Adrenal gland (tissue), 5 donors: ENCODE measurements at regions not wholly inside any gene's neighbourhood (a gene's known extent, or its start where the extent isn't known, plus 50 kb on each side); places are given as distances from the start of the nearest gene placed in this dataset.

Source experiments
- POLR2A ChIP-seq, 2 donors: fragments of 450-650 bp; IDR thresholded peaks; one replicate each; pipeline ENCODE4 v1.6.1; 2017; ENCODE audit warnings: antibody characterized with exemption in 2 of 2, mild to moderate bottlenecking in 2 of 2, moderate library complexity in 1 of 2
- TF ChIP-seq, protein P1 (sequence below), 6 experiments: fragments of 450-650 bp in 4 of 6; fragments of 200-600 bp in 2 of 6; sonication (generic) in 1 of 6; IDR thresholded peaks; 1 replicate in 5 of 6; 2 replicates in 1 of 6; pipeline versions ENCODE4 v1.5.1 to v1.8.0; 2016 to 2021; ENCODE audit warnings: antibody characterized with exemption in 6 of 6, mild to moderate bottlenecking in 2 of 6, moderate library complexity in 1 of 6
- donor health status: DM: no; HTN: no; CAD: no.

DNA sequence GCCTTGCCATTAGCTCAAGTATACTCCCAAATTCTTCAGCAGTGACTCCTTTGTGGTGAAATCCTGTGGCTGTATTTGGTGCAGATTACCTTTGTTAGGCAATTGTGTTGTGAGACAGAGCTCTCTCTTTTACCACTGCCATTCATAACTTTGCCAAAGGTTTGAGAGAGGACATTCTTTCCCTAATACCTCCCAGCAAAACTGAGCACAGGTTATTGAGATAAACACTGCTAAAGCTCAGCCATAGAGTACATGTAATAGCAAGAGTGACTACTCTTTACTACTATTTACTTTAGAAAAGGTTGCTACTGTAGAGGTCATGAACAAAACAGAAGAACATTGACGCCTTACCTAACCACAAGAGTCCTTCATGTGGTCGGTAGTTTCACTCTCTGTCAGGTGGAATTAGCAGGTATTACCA lies 514.0 kb upstream of the ADAMTS5 start:
- no peak for TF ChIP-seq POLR2A (IDR thresholded peaks at IDR 0.05)
- TF ChIP-seq, protein P1, sequence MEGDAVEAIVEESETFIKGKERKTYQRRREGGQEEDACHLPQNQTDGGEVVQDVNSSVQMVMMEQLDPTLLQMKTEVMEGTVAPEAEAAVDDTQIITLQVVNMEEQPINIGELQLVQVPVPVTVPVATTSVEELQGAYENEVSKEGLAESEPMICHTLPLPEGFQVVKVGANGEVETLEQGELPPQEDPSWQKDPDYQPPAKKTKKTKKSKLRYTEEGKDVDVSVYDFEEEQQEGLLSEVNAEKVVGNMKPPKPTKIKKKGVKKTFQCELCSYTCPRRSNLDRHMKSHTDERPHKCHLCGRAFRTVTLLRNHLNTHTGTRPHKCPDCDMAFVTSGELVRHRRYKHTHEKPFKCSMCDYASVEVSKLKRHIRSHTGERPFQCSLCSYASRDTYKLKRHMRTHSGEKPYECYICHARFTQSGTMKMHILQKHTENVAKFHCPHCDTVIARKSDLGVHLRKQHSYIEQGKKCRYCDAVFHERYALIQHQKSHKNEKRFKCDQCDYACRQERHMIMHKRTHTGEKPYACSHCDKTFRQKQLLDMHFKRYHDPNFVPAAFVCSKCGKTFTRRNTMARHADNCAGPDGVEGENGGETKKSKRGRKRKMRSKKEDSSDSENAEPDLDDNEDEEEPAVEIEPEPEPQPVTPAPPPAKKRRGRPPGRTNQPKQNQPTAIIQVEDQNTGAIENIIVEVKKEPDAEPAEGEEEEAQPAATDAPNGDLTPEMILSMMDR (IDR thresholded peaks at IDR 0.05), result no peak
